Medulla oblongata (tissue), 1 donor: ENCODE measurements at regions not wholly inside any gene's neighbourhood (a gene's known extent, or its start where the extent isn't known, plus 50 kb on each side); places are given as distances from the start of the nearest gene placed in this dataset.

Experiments
- DNase-seq: peaks from one replicate; pipeline ENCODE4 v3.0.0-alpha.2; 2015; ENCODE audit errors: extremely low spot score

GRCh38 chr7:106957766-106958165, 86.7 kb upstream of the PRKAR2B start:
- peak; percentile 49 for DNase-seq

GRCh38 chr7:106959753-106960152, 84.8 kb upstream of the PRKAR2B start:
- no peak for DNase-seq

- DNase-seq, result no peak
Measured at GRCh38 chr7:106962751-106963150, 81.8 kb upstream of the PRKAR2B start.

- DNase-seq, result no peak
Measured at GRCh38 chr7:106964466-106964865, 80.0 kb upstream of the PRKAR2B start.

- no peak for DNase-seq
Measured at GRCh38 chr7:106965108-106965507, 79.4 kb upstream of the PRKAR2B start.

- no peak for DNase-seq
Measured at GRCh38 chr7:106966121-106966520, 78.4 kb upstream of the PRKAR2B start.

GRCh38 chr7:106968160-106968559, 76.3 kb upstream of the PRKAR2B start:
- DNase-seq, result no peak

GRCh38 chr7:106978425-106979420, 65.8 kb upstream of the PRKAR2B start:
- no peak for DNase-seq

GRCh38 chr7:106979551-106980357, 64.8 kb upstream of the PRKAR2B start:
- no peak for DNase-seq

- no peak for DNase-seq
Measured at GRCh38 chr7:106980358-106980685, 64.2 kb upstream of the PRKAR2B start.

- DNase-seq, result no peak
Measured at GRCh38 chr7:106982415-106982814, 62.1 kb upstream of the PRKAR2B start.

- no peak for DNase-seq
Measured at GRCh38 chr7:106984034-106984433, 60.5 kb upstream of the PRKAR2B start.

GRCh38 chr7:106986450-106986977, 58.0 kb upstream of the PRKAR2B start:
- DNase-seq, result no peak

- DNase-seq, result no peak
Measured at GRCh38 chr7:106987777-106988176, 56.7 kb upstream of the PRKAR2B start.

- DNase-seq, result no peak
Measured at GRCh38 chr7:106992511-106992910, 52.0 kb upstream of the PRKAR2B start.
